Lower leg skin (tissue), 3 donors: ENCODE measurements at regions not wholly inside any gene's neighbourhood (a gene's known extent, or its start where the extent isn't known, plus 50 kb on each side); places are given as distances from the start of the nearest gene placed in this dataset.

Experiments used
- CTCF ChIP-seq, 3 donors: fragments of 450-650 bp; IDR thresholded peaks; one replicate each; pipeline ENCODE4 v1.5.1; 2016; ENCODE audit warnings: antibody characterized with exemption in 3 of 3, mild to moderate bottlenecking in 3 of 3, moderate library complexity in 2 of 3
- POLR2A ChIP-seq, 2 donors: fragments of 450-650 bp; IDR thresholded peaks; one replicate each; pipeline ENCODE4 v1.6.1; 2016 to 2017; ENCODE audit warnings: antibody characterized with exemption in 2 of 2, mild to moderate bottlenecking in 1 of 2, moderate library complexity in 1 of 2

- TF ChIP-seq CTCF (IDR thresholded peaks at IDR 0.05): no peak
- TF ChIP-seq POLR2A (IDR thresholded peaks at IDR 0.05): no peak
These were observed 124.7 kb upstream of the TCF21 start for GRCh38 chr6:133764008-133764753.
